H1 (cell line): ENCODE measurements at regions not wholly inside any gene's neighbourhood (a gene's known extent, or its start where the extent isn't known, plus 50 kb on each side); places are given as distances from the start of the nearest gene placed in this dataset.

Source experiments
- CTCF ChIA-PET: fragments of 300-600 bp; sonication (Branson Sonifier 250); formaldehyde crosslinking; loops from one replicate; lab custom pipeline; 2021; ENCODE audit not compliant: partially characterized antibody; lab: Charles Lee
- POLR2A ChIA-PET: fragments of 300-600 bp; sonication (Branson Sonifier 250); formaldehyde crosslinking; loops from one replicate; lab custom pipeline; 2021; ENCODE audit warnings: inconsistent platforms; ENCODE audit not compliant: partially characterized antibody; lab: Charles Lee
- DNase-seq, 2 experiments: peaks; one replicate each; pipeline versions ENCODE4 v3.0.0 to v3.0.0-alpha.2; 2010 to 2022; ENCODE audit warnings: low spot score in 2 of 2, low read depth in 1 of 2, mixed read lengths in 1 of 2
- FAIRE-seq: peaks from 2 replicates; lab custom pipeline; 2011; peaks lifted over from hg19 to GRCh38; lab: Jason Lieb, UNC
- H2AFZ ChIP-seq: 2 replicates; pipeline ENCODE4 v1.8.1; 2012; ENCODE audit warnings: low read length, inconsistent platforms
- H2AK5ac ChIP-seq: 2 replicates; pipeline ENCODE4 v1.6.1; 2013; ENCODE audit warnings: low read depth, low read length
- H2BK120ac ChIP-seq: replicated peaks from 2 replicates; pipeline ENCODE3; 2013; ENCODE audit warnings: low read depth, low read length, inconsistent platforms
- H2BK12ac ChIP-seq: 2 replicates; pipeline ENCODE4 v1.6.1; 2013; ENCODE audit warnings: low read depth, low read length
- H2BK15ac ChIP-seq: 2 replicates; pipeline ENCODE4 v1.6.1; 2013; ENCODE audit warnings: low read length
- H2BK20ac ChIP-seq: 2 replicates; pipeline ENCODE4 v1.6.1; 2013; ENCODE audit warnings: low read length
- H2BK5ac ChIP-seq: 2 replicates; pipeline ENCODE4 v1.6.1; 2013; ENCODE audit warnings: low read depth, low read length
- H3K14ac ChIP-seq: 2 replicates; pipeline ENCODE4 v1.6.1; 2013; ENCODE audit warnings: inconsistent platforms; ENCODE audit not compliant: insufficient read length
- H3K18ac ChIP-seq: 2 replicates; pipeline ENCODE4 v1.6.1; 2013; ENCODE audit warnings: low read length; ENCODE audit errors: extremely low read depth
- H3K23ac ChIP-seq: 2 replicates; pipeline ENCODE4 v1.6.1; 2013; ENCODE audit warnings: inconsistent platforms; ENCODE audit not compliant: insufficient read length
- H3K23me2 ChIP-seq: 2 replicates; pipeline ENCODE4 v1.6.1; 2013; ENCODE audit warnings: low read depth, low read length
- H3K27ac ChIP-seq: 2 replicates; pipeline ENCODE4 v1.6.1; 2011; ENCODE audit warnings: low read depth, low read length, inconsistent platforms
- H3K27me3 ChIP-seq, 4 experiments: replicated peaks in 1 of 4; 1 replicate in 1 of 4; 2 replicates in 3 of 4; pipeline versions ENCODE4 v1.6.1 to v1.8.1; 2011 to 2013; ENCODE audit warnings: low read length in 3 of 4, mild to moderate bottlenecking in 3 of 4, inconsistent platforms in 2 of 4, mixed read lengths in 2 of 4, moderate library complexity in 1 of 4; ENCODE audit not compliant: control insufficient read depth in 3 of 4, insufficient read depth in 3 of 4; ENCODE audit errors: extremely low read depth in 1 of 4
- H3K36me3 ChIP-seq, 4 experiments: 2 replicates each; pipeline versions ENCODE4 v1.6.1 to v1.8.1; 2011 to 2013; ENCODE audit warnings: mild to moderate bottlenecking in 4 of 4, low read length in 3 of 4, moderate library complexity in 2 of 4, control low read depth in 1 of 4, inconsistent platforms in 1 of 4; ENCODE audit not compliant: insufficient read depth in 4 of 4, control insufficient read depth in 2 of 4
- H3K4ac ChIP-seq: replicated peaks from 2 replicates; pipeline ENCODE3; 2013; ENCODE audit warnings: low read length, low read depth, mixed read lengths, inconsistent platforms; ENCODE audit not compliant: insufficient read length
- H3K4me1 ChIP-seq, 4 experiments: replicated peaks in 1 of 4; 1 replicate in 1 of 4; 2 replicates in 3 of 4; pipeline versions ENCODE4 v1.6.1 to v1.8.1; 2011 to 2013; ENCODE audit warnings: low read length in 3 of 4, inconsistent platforms in 2 of 4, mixed read lengths in 1 of 4; ENCODE audit not compliant: insufficient read depth in 4 of 4, control insufficient read depth in 3 of 4
- H3K4me2 ChIP-seq, 2 experiments: 2 replicates each; pipeline versions ENCODE4 v1.6.1 to v1.8.1; 2011 to 2013; ENCODE audit warnings: low read depth in 2 of 2, low read length in 2 of 2, control low read depth in 1 of 2, inconsistent platforms in 1 of 2, mild to moderate bottlenecking in 1 of 2; ENCODE audit not compliant: insufficient read depth in 1 of 2
- H3K4me3 ChIP-seq, 4 experiments: fragments of 200-600, 300-600 bp in 1 of 4; sonication (generic), shearing (Covaris generic), sonication (Bioruptor Twin) in 1 of 4; 2 replicates each; pipeline versions ENCODE4 v1.5.1 to v1.8.1; 2011 to 2016; ENCODE audit warnings: low read length in 4 of 4, low read depth in 3 of 4, control low read depth in 2 of 4, inconsistent platforms in 2 of 4, mild to moderate bottlenecking in 2 of 4, mixed read lengths in 1 of 4, moderate library complexity in 1 of 4; ENCODE audit not compliant: insufficient read depth in 2 of 4; ENCODE audit errors: extremely low read depth in 1 of 4
- H3K56ac ChIP-seq: replicated peaks from 2 replicates; pipeline ENCODE3; 2013; ENCODE audit warnings: low read depth, mild to moderate bottlenecking, mixed read lengths, low read length, inconsistent platforms; ENCODE audit not compliant: insufficient read length
- H3K79me1 ChIP-seq: 2 replicates; pipeline ENCODE4 v1.6.1; 2013; ENCODE audit warnings: low read depth, low read length, control low read depth
- H3K79me2 ChIP-seq, 2 experiments: 2 replicates each; pipeline versions ENCODE4 v1.6.1 to v1.8.1; 2012 to 2013; ENCODE audit warnings: low read length in 2 of 2, mild to moderate bottlenecking in 2 of 2, inconsistent platforms in 1 of 2; ENCODE audit not compliant: insufficient read depth in 2 of 2, control insufficient read depth in 1 of 2
- H3K9ac ChIP-seq, 4 experiments: replicated peaks in 1 of 4; 1 replicate in 1 of 4; 2 replicates in 3 of 4; pipeline versions ENCODE4 v1.6.1 to v1.8.1; 2011 to 2013; ENCODE audit warnings: low read depth in 3 of 4, low read length in 3 of 4, control low read depth in 2 of 4, mild to moderate bottlenecking in 2 of 4, moderate library complexity in 2 of 4, inconsistent platforms in 1 of 4; ENCODE audit errors: extremely low read depth in 1 of 4
- H3K9me3 ChIP-seq, 2 experiments: 2 replicates each; pipeline versions ENCODE4 v1.6.1 to v1.8.1; 2012 to 2013; ENCODE audit warnings: mild to moderate bottlenecking in 2 of 2, moderate library complexity in 2 of 2, control low read depth in 1 of 2, inconsistent platforms in 1 of 2, low read depth in 1 of 2, low read length in 1 of 2, mixed read lengths in 1 of 2; ENCODE audit not compliant: insufficient read depth in 2 of 2
- H4K20me1 ChIP-seq, 2 experiments: replicated peaks in 1 of 2; 2 replicates each; pipeline versions ENCODE3 to v1.8.1; 2011 to 2013; ENCODE audit warnings: inconsistent platforms in 2 of 2, low read length in 2 of 2, mild to moderate bottlenecking in 1 of 2; ENCODE audit not compliant: insufficient read depth in 2 of 2, control insufficient read depth in 1 of 2
- H4K5ac ChIP-seq: 2 replicates; pipeline ENCODE4 v1.6.1; 2013; ENCODE audit warnings: low read length, low read depth, mixed read lengths, inconsistent platforms; ENCODE audit not compliant: insufficient read length
- H4K8ac ChIP-seq: 2 replicates; pipeline ENCODE4 v1.8.0; 2013; ENCODE audit warnings: mild to moderate bottlenecking, moderate library complexity, low read length, inconsistent platforms; ENCODE audit not compliant: insufficient read depth; ENCODE audit errors: extremely low read depth
- H4K91ac ChIP-seq: replicated peaks from 2 replicates; pipeline ENCODE3; 2013; ENCODE audit warnings: low read length, mixed read lengths, inconsistent platforms; ENCODE audit not compliant: insufficient read length
- BACH1 ChIP-seq: IDR thresholded peaks from 2 replicates; pipeline ENCODE4 v1.6.1; 2012; ENCODE audit warnings: low read length, improper control_type of control experiment
- CHD2 ChIP-seq: IDR thresholded peaks from 2 replicates; pipeline ENCODE4 v1.6.1; 2012; ENCODE audit warnings: low read length, improper control_type of control experiment
- CTBP2 ChIP-seq: IDR thresholded peaks from 2 replicates; pipeline ENCODE4 v1.7.0; 2011; ENCODE audit warnings: borderline replicate concordance, mild to moderate bottlenecking, moderate library complexity, mixed read lengths, low read length; ENCODE audit not compliant: insufficient read depth, insufficient read length
- E2F6 ChIP-seq: IDR thresholded peaks from 2 replicates; pipeline ENCODE4 v1.6.1; 2012; ENCODE audit warnings: inconsistent platforms
- EP300 ChIP-seq, 2 experiments: IDR thresholded peaks; 1 replicate in 1 of 2; 2 replicates in 1 of 2; pipeline ENCODE4 v1.6.1; 2011 to 2012; ENCODE audit warnings: low read depth in 2 of 2, low read length in 2 of 2, mild to moderate bottlenecking in 2 of 2, borderline replicate concordance in 1 of 2, inconsistent platforms in 1 of 2, moderate library complexity in 1 of 2
- EZH2 ChIP-seq: fragments of 200-600 bp; sonication (generic); IDR thresholded peaks from 2 replicates; pipeline ENCODE4 v1.7.1; 2012; ENCODE audit warnings: low read depth, mild to moderate bottlenecking, moderate library complexity, low read length, inconsistent platforms; ENCODE audit not compliant: severe bottlenecking
- FOSL1 ChIP-seq: IDR thresholded peaks from 2 replicates; pipeline ENCODE4 v1.6.1; 2011; ENCODE audit warnings: mild to moderate bottlenecking, low read depth, low read length, moderate library complexity; ENCODE audit not compliant: insufficient read depth
- JUND ChIP-seq: IDR thresholded peaks from 2 replicates; pipeline ENCODE4 v1.6.1; 2011; ENCODE audit warnings: mild to moderate bottlenecking, improper control_type of control experiment, low read length
- RAD21 ChIP-seq, 2 experiments: IDR thresholded peaks in 1 of 2; conservative IDR thresholded peaks in 1 of 2; 2 replicates each; pipeline ENCODE4 v1.6.1; 2011; ENCODE audit warnings: low read depth in 2 of 2, low read length in 2 of 2, improper control_type of control experiment in 1 of 2, inconsistent platforms in 1 of 2, mild to moderate bottlenecking in 1 of 2, moderate library complexity in 1 of 2
- SP4 ChIP-seq: IDR thresholded peaks from 2 replicates; pipeline ENCODE4 v1.6.1; 2012; ENCODE audit warnings: low read length, inconsistent platforms
- SUZ12 ChIP-seq: fragments of 200-600 bp; sonication (generic); IDR thresholded peaks from 2 replicates; pipeline ENCODE4 v1.6.1; 2012; ENCODE audit warnings: mild to moderate bottlenecking, inconsistent platforms, low read length, moderate library complexity, mixed read lengths
- TAF7 ChIP-seq: optimal IDR thresholded peaks from 2 replicates; pipeline ENCODE3; 2011; ENCODE audit warnings: low read depth, mild to moderate bottlenecking, inconsistent platforms, low read length, moderate library complexity, borderline replicate concordance
- TCF12 ChIP-seq: IDR thresholded peaks from 2 replicates; pipeline ENCODE4 v1.6.1; 2011; ENCODE audit warnings: low read depth, mild to moderate bottlenecking, low read length
- TEAD4 ChIP-seq: IDR thresholded peaks from 2 replicates; pipeline ENCODE4 v1.6.1; 2012; ENCODE audit warnings: low read depth, low read length, inconsistent platforms, mixed read lengths
- WGBS, 2 experiments: shearing (Covaris generic) in 1 of 2; methylation state at CpG; one replicate each; pipeline versions ENCODE4 v1.1.6 to v1.1.7; 2013 to 2015; ENCODE audit warnings: low lambda C conversion rate in 2 of 2, mixed read lengths in 2 of 2, inconsistent platforms in 1 of 2, low coverage in 1 of 2, missing lambda C conversion rate in 1 of 2; ENCODE audit not compliant: insufficient replicate concordance in 2 of 2, insufficient coverage in 1 of 2, insufficient read length in 1 of 2; ENCODE audit errors: extremely low coverage in 1 of 2, missing lambda C conversion rate in 1 of 2; 5-methylcytosine and 5-hydroxymethylcytosine counted together

- Histone ChIP-seq H3K9ac (no peak overlapping the region), H3K36me3 (no peaks in the 10 kb centered on the region), H3K4me1 (no peaks in the 10 kb centered on the region), H2AK5ac (no peak overlapping the region), H3K27me3 (no peaks in the 10 kb centered on the region), H3K14ac (no peak overlapping the region), H4K20me1 (no peaks in the 10 kb centered on the region), H3K27ac (no peak overlapping the region), H2BK12ac (no peak overlapping the region), H2BK5ac (no peak overlapping the region), H2BK20ac (no peak overlapping the region), H4K5ac (no peak overlapping the region), H4K91ac (no peak overlapping the region), H3K4me2 (no peak overlapping the region), H3K9me3 (peaks cover 7 to 12% of the 10 kb centered on the region in 2 experiments; a peak in 3 of 4 replicates), H3K79me2 (no peaks in the 10 kb centered on the region), H3K23me2 (no peaks in the 10 kb centered on the region), H3K23ac (no peak overlapping the region), H2BK120ac (no peak overlapping the region), H2BK15ac (no peak overlapping the region), H4K8ac (no peak overlapping the region), H3K56ac (no peak overlapping the region), H3K79me1 (no peaks in the 10 kb centered on the region), H3K4ac (no peak overlapping the region), H3K4me3 (no peak overlapping the region), H3K18ac (no peak overlapping the region), H2AFZ (no peak overlapping the region)
- FAIRE-seq (no peak), DNase-seq (no peak)
- CTCF ChIA-PET: interaction anchor here (1.6 kb wide), 1 partner anchor 8 kb away, joined by 3 read pairs; no protein-coding TSS in a partner anchor
- POLR2A ChIA-PET: no interaction called here
- 82% methylated on average over 4 of the region's 4 CpGs; no CpG with 5 or more reads in 1 of the 2 experiments for WGBS, 2 experiments
- TF ChIP-seq TAF7 (no peak), SUZ12 (no peak), E2F6 (no peak), BACH1 (no peak), EP300 (IDR thresholded peaks at IDR 0.05; ENCODE audit: borderline replicate concordance in 1 of 2, low read depth in 2 of 2, low read length in 2 of 2) (no peak), TCF12 (no peak), TEAD4 (no peak), RAD21 (IDR thresholded peaks at IDR 0.05 in 1 of 2, conservative IDR thresholded peaks at IDR 0.05 in 1 of 2; ENCODE audit: low read depth in 2 of 2, low read length in 2 of 2) (no peak), CTBP2 (no peak), JUND (no peak), SP4 (no peak), CHD2 (no peak), EZH2 (no peak), FOSL1 (no peak)
Measured at GRCh38 chr5:162699361-162699760, 631.8 kb downstream of the GABRG2 start.
